Neural crest cell (in vitro differentiated cells): ENCODE measurements at regions not wholly inside any gene's neighbourhood (a gene's known extent, or its start where the extent isn't known, plus 50 kb on each side); places are given as distances from the start of the nearest gene placed in this dataset.
"Not testable (repeated sequence)": the region's sequence is repeated elsewhere in the genome, so short reads cannot be mapped to it uniquely, and the experiment has no call there.

ENCODE experiments used
- DNase-seq: peaks from one replicate; pipeline ENCODE4 v3.0.0; 2021; ENCODE audit warnings: low read depth, mixed read lengths, low spot score
- H3K27ac Mint-ChIP-seq: one replicate; pipeline ENCODE4 v1.8.0; 2021; ENCODE audit warnings: mild to moderate bottlenecking, mixed read lengths; ENCODE audit not compliant: unreplicated experiment
- H3K27me3 Mint-ChIP-seq: 2 replicates; pipeline ENCODE4 v1.8.0; 2021; ENCODE audit warnings: low read depth, mild to moderate bottlenecking, mixed read lengths
- H3K36me3 Mint-ChIP-seq: 2 replicates; pipeline ENCODE4 v1.8.0; 2021; ENCODE audit warnings: low read depth, mild to moderate bottlenecking, mixed read lengths
- H3K4me1 Mint-ChIP-seq: 2 replicates; pipeline ENCODE4 v1.8.0; 2021; ENCODE audit warnings: mixed read lengths
- H3K4me3 Mint-ChIP-seq: one replicate; pipeline ENCODE4 v1.8.0; 2021; ENCODE audit warnings: mild to moderate bottlenecking, mixed read lengths
- H3K9me3 Mint-ChIP-seq: 2 replicates; pipeline ENCODE4 v1.8.0; 2021; ENCODE audit warnings: mixed read lengths
- CTCF ChIP-seq: fragments of 200-600 bp; sonication (generic); conservative IDR thresholded peaks from 2 replicates; pipeline ENCODE4 v1.5.0; 2021; ENCODE audit warnings: antibody characterized with exemption, mild to moderate bottlenecking

GRCh38 chr13:70769817-70770216, 661.6 kb upstream of the KLHL1 start:
- Mint-ChIP-seq H3K27me3 (no peaks in the 10 kb centered on the region), H3K27ac (no peak overlapping the region), H3K4me3 (no peak overlapping the region), H3K9me3 (peaks cover 4% of the 10 kb centered on the region), H3K4me1 (peaks cover 10% of the 10 kb centered on the region), H3K36me3 (no peaks in the 10 kb centered on the region)
- TF ChIP-seq CTCF, result no peak
- no peak for DNase-seq

GRCh38 chr13:70758932-70759331, 650.7 kb upstream of the KLHL1 start:
- H3K4me1 Mint-ChIP-seq, result no peaks in the 10 kb centered on the region
- H3K36me3 Mint-ChIP-seq, result no peaks in the 10 kb centered on the region
- DNase-seq, result no peak
- peaks cover 7% of the 10 kb centered on the region for H3K9me3 Mint-ChIP-seq
- H3K4me3 Mint-ChIP-seq, result no peak overlapping the region
- H3K27ac Mint-ChIP-seq, result no peak overlapping the region
- TF ChIP-seq CTCF, result no peak
- no peaks in the 10 kb centered on the region for H3K27me3 Mint-ChIP-seq

- Mint-ChIP-seq H3K4me3 (no peak overlapping the region), H3K4me1 (no peaks in the 10 kb centered on the region)
- DNase-seq, result no peak
These were observed 647.8 kb upstream of the KLHL1 start for GRCh38 chr13:70756088-70756487.

GRCh38 chr13:70755456-70755855, 647.2 kb upstream of the KLHL1 start:
- no peak for DNase-seq
- no peaks in the 10 kb centered on the region for H3K36me3 Mint-ChIP-seq
- no peak overlapping the region for H3K4me3 Mint-ChIP-seq
- no peaks in the 10 kb centered on the region for H3K4me1 Mint-ChIP-seq
- TF ChIP-seq CTCF, result no peak
- H3K27me3 Mint-ChIP-seq, result no peaks in the 10 kb centered on the region
- no peak overlapping the region for H3K27ac Mint-ChIP-seq
- H3K9me3 Mint-ChIP-seq, result peaks cover 3% of the 10 kb centered on the region

More at GRCh38 chr13:70756088-70756487, 647.8 kb upstream of the KLHL1 start:
- H3K36me3 Mint-ChIP-seq, result no peaks in the 10 kb centered on the region
- no peaks in the 10 kb centered on the region for H3K27me3 Mint-ChIP-seq
- TF ChIP-seq CTCF, result no peak
- H3K27ac Mint-ChIP-seq, result no peak overlapping the region
- peaks cover 4% of the 10 kb centered on the region for H3K9me3 Mint-ChIP-seq

GRCh38 chr13:70747262-70747661, 639.0 kb upstream of the KLHL1 start:
- H3K27ac Mint-ChIP-seq, result no peak overlapping the region
- H3K4me1 Mint-ChIP-seq, result no peaks in the 10 kb centered on the region
- no peaks in the 10 kb centered on the region for H3K36me3 Mint-ChIP-seq
- H3K27me3 Mint-ChIP-seq, result no peaks in the 10 kb centered on the region
- peaks cover 2% of the 10 kb centered on the region for H3K9me3 Mint-ChIP-seq
- DNase-seq, result no peak
- no peak for TF ChIP-seq CTCF
- no peak overlapping the region for H3K4me3 Mint-ChIP-seq

GRCh38 chr13:70746469-70746868, 638.2 kb upstream of the KLHL1 start:
- not testable (repeated sequence) for H3K4me3 Mint-ChIP-seq, DNase-seq, H3K9me3 Mint-ChIP-seq, H3K36me3 Mint-ChIP-seq, H3K27ac Mint-ChIP-seq, H3K4me1 Mint-ChIP-seq, H3K27me3 Mint-ChIP-seq
